ENCODE measurements at regions not wholly inside any gene's neighbourhood (a gene's known extent, or its start where the extent isn't known, plus 50 kb on each side); places are given as distances from the start of the nearest gene placed in this dataset.

DNA sequence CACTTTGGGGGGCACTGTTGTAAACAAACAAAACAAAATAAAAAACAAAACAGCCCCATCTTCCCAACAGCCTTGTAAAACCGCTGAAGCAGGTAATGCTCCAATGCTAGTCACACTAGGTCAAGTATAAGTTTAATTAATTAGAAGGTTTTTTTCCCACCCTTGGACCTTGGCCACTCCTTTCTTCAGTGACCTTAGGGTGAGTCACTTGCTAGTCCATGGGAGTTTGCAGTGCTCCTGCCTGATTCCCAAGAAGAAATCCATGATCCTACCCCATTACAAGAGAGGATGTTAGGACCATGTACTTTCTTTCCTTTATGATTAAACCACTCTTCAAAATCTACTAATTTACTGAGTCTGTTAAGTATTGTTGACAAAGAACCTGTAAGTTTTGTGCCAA lies 192.2 kb upstream of the CDKN2B start:
- TF ChIP-seq, protein P1, sequence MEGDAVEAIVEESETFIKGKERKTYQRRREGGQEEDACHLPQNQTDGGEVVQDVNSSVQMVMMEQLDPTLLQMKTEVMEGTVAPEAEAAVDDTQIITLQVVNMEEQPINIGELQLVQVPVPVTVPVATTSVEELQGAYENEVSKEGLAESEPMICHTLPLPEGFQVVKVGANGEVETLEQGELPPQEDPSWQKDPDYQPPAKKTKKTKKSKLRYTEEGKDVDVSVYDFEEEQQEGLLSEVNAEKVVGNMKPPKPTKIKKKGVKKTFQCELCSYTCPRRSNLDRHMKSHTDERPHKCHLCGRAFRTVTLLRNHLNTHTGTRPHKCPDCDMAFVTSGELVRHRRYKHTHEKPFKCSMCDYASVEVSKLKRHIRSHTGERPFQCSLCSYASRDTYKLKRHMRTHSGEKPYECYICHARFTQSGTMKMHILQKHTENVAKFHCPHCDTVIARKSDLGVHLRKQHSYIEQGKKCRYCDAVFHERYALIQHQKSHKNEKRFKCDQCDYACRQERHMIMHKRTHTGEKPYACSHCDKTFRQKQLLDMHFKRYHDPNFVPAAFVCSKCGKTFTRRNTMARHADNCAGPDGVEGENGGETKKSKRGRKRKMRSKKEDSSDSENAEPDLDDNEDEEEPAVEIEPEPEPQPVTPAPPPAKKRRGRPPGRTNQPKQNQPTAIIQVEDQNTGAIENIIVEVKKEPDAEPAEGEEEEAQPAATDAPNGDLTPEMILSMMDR (IDR thresholded peaks at IDR 0.05) = no peak
- no peak for TF ChIP-seq EZH2 (IDR thresholded peaks at IDR 0.05; ENCODE audit: borderline replicate concordance, insufficient read depth, low read depth, low read length, poor library complexity, severe bottlenecking)
